Stomach (tissue), 4 donors: ENCODE measurements at regions not wholly inside any gene's neighbourhood (a gene's known extent, or its start where the extent isn't known, plus 50 kb on each side); places are given as distances from the start of the nearest gene placed in this dataset.

Experiments
- POLR2A ChIP-seq, 4 donors: fragments of 450-650 bp; IDR thresholded peaks; one replicate each; pipeline ENCODE4 v1.6.1; 2016; ENCODE audit warnings: antibody characterized with exemption in 4 of 4, control low read depth in 2 of 4, mild to moderate bottlenecking in 1 of 4, moderate library complexity in 1 of 4
- POLR2AphosphoS5 ChIP-seq, 3 donors: sonication (generic); formaldehyde crosslinking; IDR thresholded peaks; one replicate each; pipeline ENCODE4 v1.6.1; 2016; ENCODE audit warnings: antibody characterized with exemption in 3 of 3
- TF ChIP-seq, protein P1 (sequence below), 7 experiments: fragments of 450-650 bp in 4 of 7; fragments of 200-600 bp in 3 of 7; sonication (generic) in 3 of 7; IDR thresholded peaks; one replicate each; pipeline ENCODE4 v1.5.1; 2016 to 2019; ENCODE audit warnings: antibody characterized with exemption in 7 of 7, control low read depth in 2 of 7, mild to moderate bottlenecking in 1 of 7

DNA sequence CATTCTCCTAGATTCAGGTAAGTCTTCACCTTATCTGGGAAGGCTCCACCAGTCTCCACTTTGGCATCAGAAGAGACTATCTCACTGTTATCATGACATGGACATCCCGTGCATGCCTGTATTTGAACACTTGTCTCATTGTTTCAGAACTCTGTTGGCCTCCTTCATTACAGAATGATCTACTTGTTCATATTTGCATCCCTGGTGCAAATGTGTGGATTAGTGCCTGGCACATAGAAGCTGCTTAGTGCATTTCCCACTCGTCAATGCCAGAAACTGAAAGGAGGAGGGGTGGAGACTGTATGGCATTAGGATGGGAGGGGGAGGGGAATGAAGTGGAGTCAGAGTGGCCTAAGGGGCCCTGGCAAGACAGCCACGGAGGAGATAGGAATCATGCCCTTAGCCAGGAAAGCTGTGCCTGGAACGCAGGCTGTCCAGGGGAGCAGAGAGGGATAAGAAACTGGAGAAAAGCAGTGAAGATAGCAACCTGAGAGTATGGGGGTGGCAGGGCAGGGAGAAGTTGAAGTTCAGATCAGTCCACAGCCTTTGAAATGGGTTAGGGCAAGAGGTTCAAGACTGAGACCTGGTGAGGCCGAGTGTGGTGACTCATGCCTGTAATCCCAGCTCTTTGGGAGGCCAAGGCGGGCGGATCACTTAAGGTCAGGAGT lies 53.8 kb upstream of the CAPRIN1 start:
- TF ChIP-seq, protein P1, sequence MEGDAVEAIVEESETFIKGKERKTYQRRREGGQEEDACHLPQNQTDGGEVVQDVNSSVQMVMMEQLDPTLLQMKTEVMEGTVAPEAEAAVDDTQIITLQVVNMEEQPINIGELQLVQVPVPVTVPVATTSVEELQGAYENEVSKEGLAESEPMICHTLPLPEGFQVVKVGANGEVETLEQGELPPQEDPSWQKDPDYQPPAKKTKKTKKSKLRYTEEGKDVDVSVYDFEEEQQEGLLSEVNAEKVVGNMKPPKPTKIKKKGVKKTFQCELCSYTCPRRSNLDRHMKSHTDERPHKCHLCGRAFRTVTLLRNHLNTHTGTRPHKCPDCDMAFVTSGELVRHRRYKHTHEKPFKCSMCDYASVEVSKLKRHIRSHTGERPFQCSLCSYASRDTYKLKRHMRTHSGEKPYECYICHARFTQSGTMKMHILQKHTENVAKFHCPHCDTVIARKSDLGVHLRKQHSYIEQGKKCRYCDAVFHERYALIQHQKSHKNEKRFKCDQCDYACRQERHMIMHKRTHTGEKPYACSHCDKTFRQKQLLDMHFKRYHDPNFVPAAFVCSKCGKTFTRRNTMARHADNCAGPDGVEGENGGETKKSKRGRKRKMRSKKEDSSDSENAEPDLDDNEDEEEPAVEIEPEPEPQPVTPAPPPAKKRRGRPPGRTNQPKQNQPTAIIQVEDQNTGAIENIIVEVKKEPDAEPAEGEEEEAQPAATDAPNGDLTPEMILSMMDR (IDR thresholded peaks at IDR 0.05), result no peak
- TF ChIP-seq POLR2AphosphoS5 (IDR thresholded peaks at IDR 0.05) (no peak), POLR2A (IDR thresholded peaks at IDR 0.05) (no peak)
